HepG2 (cell line): ENCODE measurements at regions not wholly inside any gene's neighbourhood (a gene's known extent, or its start where the extent isn't known, plus 50 kb on each side); places are given as distances from the start of the nearest gene placed in this dataset.

Source experiments
- ATAC-seq: fragments of 200-7000 bp; cut with Tn5 transposase; 3 replicates; pipeline ENCODE4 v1.9.1; 2020; ENCODE audit warnings: mild to moderate bottlenecking, moderate library complexity
- BruUV-seq: library from RNA; stranded (reverse); fragments of 400-500 nt; replicated peaks from 2 replicates; lab custom pipeline; 2021; lab: Mats Ljungman, UMichigan
- CTCF ChIA-PET: fragments of 300-600 bp; formaldehyde crosslinking; extraction: SDS; loops from one replicate; lab custom pipeline; 2021; ENCODE audit warnings: low total read pairs, inconsistent platforms, low intra/inter-chr PET ratio; lab: Yijun Ruan, JAX
- POLR2A ChIA-PET: fragments of 350-600 bp; sonication (Branson Sonifier 250); formaldehyde crosslinking; loops from one replicate; lab custom pipeline; 2020; ENCODE audit warnings: antibody characterized with exemption, inconsistent platforms; lab: Yijun Ruan, JAX
- DNase-seq: peaks from one replicate; pipeline ENCODE4 v3.0.0-alpha.2; 2015; ENCODE audit warnings: low spot score
- FAIRE-seq: peaks from 3 replicates; lab custom pipeline; 2011; peaks lifted over from hg19 to GRCh38; lab: Jason Lieb, UNC
- H2AFZ ChIP-seq: one replicate; pipeline ENCODE4 v1.6.1; 2011; ENCODE audit warnings: low read length, inconsistent platforms
- H3K27ac ChIP-seq: fragments of 300-600 bp; 3 replicates; pipeline ENCODE4 v1.8.0; 2011; ENCODE audit warnings: mixed run types, mild to moderate bottlenecking, mixed read lengths, low read length, inconsistent platforms; ENCODE audit not compliant: insufficient read depth; ENCODE audit errors: extremely low read length
- H3K27me3 ChIP-seq, 2 experiments: fragments of 200-600 bp in 1 of 2; 2 replicates in 1 of 2; 3 replicates in 1 of 2; pipeline versions ENCODE4 v1.6.0 to v1.8.0; 2011; ENCODE audit warnings: low read length in 2 of 2, mild to moderate bottlenecking in 2 of 2, moderate library complexity in 2 of 2, inconsistent platforms in 1 of 2; ENCODE audit not compliant: insufficient read depth in 2 of 2, control insufficient read depth in 1 of 2
- H3K36me3 ChIP-seq, 2 experiments: fragments of 200-600 bp in 1 of 2; replicated peaks in 1 of 2; 2 replicates in 1 of 2; 3 replicates in 1 of 2; pipeline versions ENCODE4 v1.5.1 to v1.8.0; 2011; ENCODE audit warnings: low read length in 2 of 2, inconsistent platforms in 1 of 2; ENCODE audit not compliant: insufficient read depth in 2 of 2, control insufficient read depth in 1 of 2
- H3K4me1 ChIP-seq: 2 replicates; pipeline ENCODE4 v1.5.1; 2012; ENCODE audit warnings: low read length, inconsistent platforms; ENCODE audit not compliant: insufficient read depth
- H3K4me2 ChIP-seq: 2 replicates; pipeline ENCODE4 v1.6.0; 2011; ENCODE audit warnings: low read depth, low read length, inconsistent platforms
- H3K4me3 ChIP-seq, 3 experiments: fragments of 200-600 bp in 1 of 3; sonication (generic), shearing (Covaris generic) in 1 of 3; replicated peaks in 1 of 3; 2 replicates each; pipeline ENCODE4 v1.5.1; 2011 to 2016; ENCODE audit warnings: low read length in 3 of 3, inconsistent platforms in 2 of 3, low read depth in 2 of 3, mild to moderate bottlenecking in 2 of 3, control low read depth in 1 of 3, mixed read lengths in 1 of 3; ENCODE audit not compliant: insufficient read depth in 1 of 3
- H3K79me2 ChIP-seq: one replicate; pipeline ENCODE4 v1.6.1; 2011; ENCODE audit warnings: low read length, inconsistent platforms; ENCODE audit not compliant: insufficient read depth
- H3K9ac ChIP-seq: 2 replicates; pipeline ENCODE4 v1.6.0; 2011; ENCODE audit warnings: mild to moderate bottlenecking, low read depth, low read length, inconsistent platforms; ENCODE audit not compliant: insufficient read depth
- H3K9me3 ChIP-seq: 2 replicates; pipeline ENCODE4 v1.5.1; 2012; ENCODE audit warnings: mild to moderate bottlenecking, low read length
- H4K20me1 ChIP-seq: 2 replicates; pipeline ENCODE4 v1.6.0; 2011; ENCODE audit warnings: inconsistent platforms, mild to moderate bottlenecking, low read length, moderate library complexity; ENCODE audit not compliant: insufficient read depth
- HDAC2 ChIP-seq: sonication (generic); formaldehyde crosslinking; IDR thresholded peaks from 2 replicates; pipeline ENCODE4 v1.4.0; 2020; ENCODE audit warnings: missing genetic modification reagents
- HHEX ChIP-seq: IDR thresholded peaks from 2 replicates; pipeline ENCODE4 v1.6.1; 2016; ENCODE audit warnings: control low read depth
- IKZF4 ChIP-seq: sonication (generic); formaldehyde crosslinking; IDR thresholded peaks from 2 replicates; pipeline ENCODE4 v1.5.1; 2020; ENCODE audit warnings: borderline replicate concordance, mild to moderate bottlenecking, low read depth, missing genetic modification reagents; ENCODE audit errors: not compliant biosample characterization
- NCOA2 ChIP-seq: sonication (generic); formaldehyde crosslinking; IDR thresholded peaks from 2 replicates; pipeline ENCODE4 v1.8.0; 2022; ENCODE audit warnings: inconsistent platforms
- PITX1 ChIP-seq: sonication (generic); formaldehyde crosslinking; IDR thresholded peaks from 2 replicates; pipeline ENCODE4 v1.5.1; 2020; ENCODE audit warnings: mild to moderate bottlenecking, missing genetic modification reagents
- RNF219 ChIP-seq: sonication (generic); formaldehyde crosslinking; IDR thresholded peaks from 2 replicates; pipeline ENCODE4 v1.5.0; 2020; ENCODE audit warnings: mild to moderate bottlenecking, missing genetic modification reagents
- SCMH1 ChIP-seq: sonication (generic); formaldehyde crosslinking; IDR thresholded peaks from 2 replicates; pipeline ENCODE4 v1.9.0; 2021; ENCODE audit warnings: missing genetic modification reagents, mild to moderate bottlenecking, borderline replicate concordance
- SOX6 ChIP-seq, 2 experiments: fragments of 450-650 bp in 1 of 2; sonication (generic) in 1 of 2; formaldehyde crosslinking in 1 of 2; IDR thresholded peaks; 2 replicates each; pipeline versions ENCODE4 v1.4.0 to v1.6.1; 2017 to 2020; ENCODE audit warnings: antibody characterized with exemption in 1 of 2, mild to moderate bottlenecking in 1 of 2, missing genetic modification reagents in 1 of 2
- TEAD3 ChIP-seq: optimal IDR thresholded peaks from 2 replicates; pipeline ENCODE3; 2016; ENCODE audit warnings: borderline replicate concordance
- ZFP91 ChIP-seq: sonication (generic); formaldehyde crosslinking; IDR thresholded peaks from 2 replicates; pipeline ENCODE4 v1.9.0; 2022; ENCODE audit warnings: missing genetic modification reagents, mild to moderate bottlenecking, borderline replicate concordance
- ZNF274 ChIP-seq: sonication (generic); formaldehyde crosslinking; IDR thresholded peaks from 2 replicates; pipeline ENCODE4 v1.5.1; 2020; ENCODE audit warnings: mild to moderate bottlenecking, missing genetic modification reagents
- ZZZ3 ChIP-seq: sonication (generic); formaldehyde crosslinking; IDR thresholded peaks from 2 replicates; pipeline ENCODE4 v1.4.0; 2020; ENCODE audit warnings: missing genetic modification reagents, mild to moderate bottlenecking, borderline replicate concordance
- WGBS: methylation state at CpG from one replicate; pipeline ENCODE4 v1.1.6; 2017; ENCODE audit warnings: low lambda C conversion rate; 5-methylcytosine and 5-hydroxymethylcytosine counted together
- in situ Hi-C: cut with HindIII; loops from 2 replicates; pipeline ENCODE4 v1.10.0; 2017; ENCODE audit warnings: low pct_unique_long_range_greater_than_20kb; ENCODE audit not compliant: extremely low pct_ligation_motif_present
- intact Hi-C: fragments of 100-400 bp; cut with micrococcal nuclease; formaldehyde crosslinking; loops from one replicate; pipeline ENCODE4 v1.10.0; 2022; ENCODE audit not compliant: unreplicated experiment

GRCh38 chr3:148453781-148454191 lies 243.9 kb upstream of the AGTR1 start (continued):
- peak; percentile 39; the same call in 1 of the 2 replicates for TF ChIP-seq HDAC2 (CRISPR knock-in tag)

- Histone ChIP-seq H3K4me3 (no peak overlapping the region), H3K4me1 (peaks cover 50% of the 10 kb centered on the region), H3K4me2 (no peak overlapping the region), H3K9me3 (no peaks in the 10 kb centered on the region), H3K27me3 (no peaks in the 10 kb centered on the region), H3K27ac (no peak overlapping the region), H3K79me2 (no peaks in the 10 kb centered on the region), H4K20me1 (no peaks in the 10 kb centered on the region), H3K9ac (no peak overlapping the region), H3K36me3 (no peaks in the 10 kb centered on the region), H2AFZ (no peak overlapping the region)
- intact Hi-C loops (loop anchor here (10.0 kb wide), 1 partner anchor 150 kb away; no protein-coding TSS in a partner anchor), in situ Hi-C loops (no loop called here)
- no peak for FAIRE-seq
- DNase-seq: no peak
- ATAC-seq: no peak
- TF ChIP-seq SCMH1 (CRISPR knock-in tag) (no peak), IKZF4 (CRISPR knock-in tag) (no peak)
- 83% methylated on average over 4 of the region's 4 CpGs for WGBS
- no TSS peak for BruUV-seq
- POLR2A ChIA-PET: no interaction called here
- CTCF ChIA-PET: no interaction called here
Measured at GRCh38 chr3:148455098-148455497, 242.6 kb upstream of the AGTR1 start.

GRCh38 chr3:148457886-148458285 lies 239.8 kb upstream of the AGTR1 start:
- Histone ChIP-seq H4K20me1 (no peaks in the 10 kb centered on the region), H3K4me1 (peaks cover 48% of the 10 kb centered on the region), H3K27ac (no peak overlapping the region), H3K27me3 (peaks cover 0 to 1% of the 10 kb centered on the region in 2 experiments; a peak in 1 of 5 replicates), H3K4me2 (no peak overlapping the region), H2AFZ (no peak overlapping the region), H3K9me3 (peaks cover 4% of the 10 kb centered on the region), H3K9ac (no peak overlapping the region), H3K36me3 (no peaks in the 10 kb centered on the region), H3K79me2 (no peaks in the 10 kb centered on the region), H3K4me3 (no peak overlapping the region)
- ChIA-PET CTCF (no interaction called here), POLR2A (no interaction called here)
- no peak for FAIRE-seq
- no TSS peak for BruUV-seq
- no peak for ATAC-seq
- in situ Hi-C loops (no loop called here), intact Hi-C loops (loop anchor here (10.0 kb wide), 1 partner anchor 147 kb away; no protein-coding TSS in a partner anchor)
- DNase-seq: no peak
- 32% methylated on average over 1 of the region's 1 CpG for WGBS
- TF ChIP-seq ZFP91 (CRISPR knock-in tag): no peak
- TF ChIP-seq ZNF274 (CRISPR knock-in tag): no peak
- TF ChIP-seq SOX6 (IDR thresholded peaks at IDR 0.05): no peak
- TF ChIP-seq SOX6 (CRISPR knock-in tag; IDR thresholded peaks at IDR 0.05): no peak
- TF ChIP-seq NCOA2 (CRISPR knock-in tag): no peak
- no peak for TF ChIP-seq RNF219 (CRISPR knock-in tag)
- TF ChIP-seq HHEX: no peak
- TF ChIP-seq ZZZ3 (CRISPR knock-in tag): no peak
- no peak for TF ChIP-seq PITX1
- no peak for TF ChIP-seq TEAD3 (CRISPR knock-in tag)
